ENCODE measurements at regions not wholly inside any gene's neighbourhood (a gene's known extent, or its start where the extent isn't known, plus 50 kb on each side); places are given as distances from the start of the nearest gene placed in this dataset.

DNA sequence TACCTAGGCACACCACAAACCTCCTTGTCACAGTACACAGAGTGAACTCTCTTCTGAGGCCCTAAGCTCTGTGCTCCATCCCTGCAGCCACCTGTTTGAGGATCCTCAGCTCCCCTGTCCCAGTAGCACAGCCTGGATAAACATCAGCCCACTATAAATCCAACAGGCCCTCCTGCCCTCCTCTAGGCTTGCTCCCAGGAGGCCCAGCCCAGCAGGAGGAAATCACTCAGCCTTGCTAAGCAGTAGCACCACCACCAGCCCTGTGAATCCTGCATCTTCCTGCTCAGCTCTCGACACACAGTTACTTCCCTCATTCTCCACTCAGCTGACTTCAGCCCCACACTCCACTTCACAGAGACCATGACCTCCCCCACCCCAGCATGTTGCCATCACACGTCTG is 273.9 kb downstream of the BCOR start:
- ChIA-PET CTCF (no interaction called here), POLR2A (ENCODE audit: unreplicated experiment) (no interaction called here)
- Histone ChIP-seq H2AK9ac (replicated peaks; ENCODE audit: low read depth, low read length, poor library complexity) (no peak overlapping the region), H3K9me1 (ENCODE audit: insufficient read depth, low read length) (no peaks in the 10 kb centered on the region), H2BK5ac (ENCODE audit: low read depth, low read length, poor library complexity, severe bottlenecking) (no peak overlapping the region), H2AK5ac (ENCODE audit: low read depth, low read length) (no peak overlapping the region), H4K20me1 (ENCODE audit: insufficient read depth, low read length) (no peaks in the 10 kb centered on the region), H3K4me2 (ENCODE audit: low read depth, low read length) (no peak overlapping the region), H3K18ac (ENCODE audit: low read depth, low read length) (no peak overlapping the region), H3K36me3 (ENCODE audit: control insufficient read depth, insufficient read depth, low read length) (no peaks in the 10 kb centered on the region), H3K9me3 (ENCODE audit: control insufficient read depth, insufficient read depth, low read length) (peaks cover 7% of the 10 kb centered on the region; the same call in 1 of the 2 replicates), H3K56ac (ENCODE audit: extremely low read depth, insufficient read depth, low read length) (no peak overlapping the region), H4K8ac (ENCODE audit: low read depth in 2 of 2, low read length in 2 of 2) (no peak overlapping the region), H3K9ac (ENCODE audit: low read depth, low read length) (no peak overlapping the region), H2BK15ac (ENCODE audit: low read depth, low read length) (no peak overlapping the region), H3K14ac (replicated peaks; ENCODE audit: low read depth, low read length) (no peak overlapping the region), H2BK120ac (ENCODE audit: low read depth, low read length) (no peak overlapping the region), H3K27ac (ENCODE audit: insufficient read depth, low read length) (no peak overlapping the region), H2AFZ (replicated peaks; ENCODE audit: low read length, poor library complexity) (no peak overlapping the region), H3K4ac (ENCODE audit: low read depth, low read length) (no peak overlapping the region), H3K27me3 (ENCODE audit: control insufficient read depth, insufficient read depth, low read length) (peaks cover 18% of the 10 kb centered on the region; the same call in 1 of the 2 replicates), H4K5ac (ENCODE audit: low read depth, low read length) (no peak overlapping the region), H3K4me1 (ENCODE audit: control insufficient read depth, insufficient read depth, low read length) (no peaks in the 10 kb centered on the region), H3K79me1 (ENCODE audit: low read depth in 1 of 2, low read length in 2 of 2) (no peaks in the 10 kb centered on the region), H3K23ac (ENCODE audit: low read depth, low read length) (no peak overlapping the region), H2BK20ac (ENCODE audit: low read depth, low read length) (no peak overlapping the region), H3K4me3 (ENCODE audit: insufficient read depth, low read depth, low read length) (no peak overlapping the region), H4K91ac (ENCODE audit: insufficient read depth, low read depth, low read length) (no peak overlapping the region)
- no TSS peak for BruUV-seq (replicated peaks)
- ATAC-seq (ENCODE audit: low read depth) (no peak), DNase-seq (no peak)
- dilution Hi-C loops (cut with HindIII; ENCODE audit: low sequenced_read_pairs, unreplicated experiment), result no loop called here
- in situ Hi-C loops (cut with MboI; ENCODE audit: low sequenced_read_pairs), result no loop called here
- intact Hi-C loops (cut with micrococcal nuclease), result no loop called here
- TF ChIP-seq, protein P1, sequence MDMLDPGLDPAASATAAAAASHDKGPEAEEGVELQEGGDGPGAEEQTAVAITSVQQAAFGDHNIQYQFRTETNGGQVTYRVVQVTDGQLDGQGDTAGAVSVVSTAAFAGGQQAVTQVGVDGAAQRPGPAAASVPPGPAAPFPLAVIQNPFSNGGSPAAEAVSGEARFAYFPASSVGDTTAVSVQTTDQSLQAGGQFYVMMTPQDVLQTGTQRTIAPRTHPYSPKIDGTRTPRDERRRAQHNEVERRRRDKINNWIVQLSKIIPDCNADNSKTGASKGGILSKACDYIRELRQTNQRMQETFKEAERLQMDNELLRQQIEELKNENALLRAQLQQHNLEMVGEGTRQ (IDR thresholded peaks at IDR 0.05; ENCODE audit: low read depth, low read length), result no peak
- TF ChIP-seq RAD21 (IDR thresholded peaks at IDR 0.05; ENCODE audit: low read length), result no peak
- no peak for TF ChIP-seq FOS (IDR thresholded peaks at IDR 0.05; ENCODE audit: low read depth, low read length)
- no peak for TF ChIP-seq RFX5 (IDR thresholded peaks at IDR 0.05; ENCODE audit: low read depth, low read length)
- TF ChIP-seq SMC3 (IDR thresholded peaks at IDR 0.05; ENCODE audit: low read depth, low read length), result no peak
- TF ChIP-seq CTCF (conservative IDR thresholded peaks at IDR 0.05; ENCODE audit: low read depth, low read length), result no peak
- TF ChIP-seq RCOR1 (IDR thresholded peaks at IDR 0.05; ENCODE audit: insufficient replicate concordance, low read length), result no peak
- no peak for TF ChIP-seq MAZ (IDR thresholded peaks at IDR 0.05; ENCODE audit: borderline replicate concordance, low read depth, low read length)
- no peak for TF ChIP-seq CEBPB (IDR thresholded peaks at IDR 0.05; ENCODE audit: low read depth, low read length)
- no peak for TF ChIP-seq POLR2A (IDR thresholded peaks at IDR 0.05; ENCODE audit: low read depth, low read length)
- TF ChIP-seq MXI1 (IDR thresholded peaks at IDR 0.05; ENCODE audit: borderline replicate concordance, low read depth, low read length), result no peak
- TF ChIP-seq NFE2L2 (IDR thresholded peaks at IDR 0.05; ENCODE audit: low read depth, low read length), result no peak
- no peak for TF ChIP-seq ELK1 (IDR thresholded peaks at IDR 0.05; ENCODE audit: borderline replicate concordance, low read depth, low read length)
- no peak for TF ChIP-seq BHLHE40 (IDR thresholded peaks at IDR 0.05; ENCODE audit: low read depth, low read length)
- WGBS, 2 experiments (ENCODE audit: extremely low coverage in 2 of 2, insufficient read length in 1 of 2), result 75% methylated on average over 2 of the region's 2 CpGs; no CpG with 5 or more reads in 1 of the 2 experiments

Data from IMR-90 (cell line).